PC-9 (cell line): ENCODE measurements at regions not wholly inside any gene's neighbourhood (a gene's known extent, or its start where the extent isn't known, plus 50 kb on each side); places are given as distances from the start of the nearest gene placed in this dataset.

Experiments used
- BruUV-seq: library from RNA; stranded (reverse); fragments of 400-500 nt; replicated peaks from 2 replicates; lab custom pipeline; 2021; lab: Mats Ljungman, UMichigan
- CTCF ChIA-PET: fragments of 300-600 bp; sonication (Branson Sonifier 250); formaldehyde crosslinking; loops from one replicate; lab custom pipeline; 2022; ENCODE audit warnings: antibody characterized with exemption; lab: Charles Lee
- POLR2A ChIA-PET: fragments of 300-600 bp; sonication (Branson Sonifier 250); formaldehyde crosslinking; loops from one replicate; lab custom pipeline; 2022; ENCODE audit warnings: antibody characterized with exemption; ENCODE audit not compliant: unreplicated experiment; lab: Charles Lee
- DNase-seq, 2 experiments: peaks; one replicate each; pipeline versions ENCODE4 v3.0.0 to v3.0.0-alpha.2; 2015 to 2022; ENCODE audit warnings: mixed read lengths in 1 of 2
- H2AFZ ChIP-seq: fragments of 200-600 bp; sonication (generic); 2 replicates; pipeline ENCODE4 v1.8.1; 2017; ENCODE audit warnings: antibody characterized with exemption
- H3F3A ChIP-seq: fragments of 200-600 bp; sonication (generic); 2 replicates; pipeline ENCODE4 v1.8.1; 2017; ENCODE audit warnings: antibody characterized with exemption, mild to moderate bottlenecking, low read depth; ENCODE audit not compliant: insufficient read depth
- H3K27ac ChIP-seq: fragments of 200-600 bp; sonication (generic); 2 replicates; pipeline ENCODE4 v1.6.1; 2016; ENCODE audit warnings: mixed run types
- H3K27me3 ChIP-seq: fragments of 200-600 bp; sonication (generic); 2 replicates; pipeline ENCODE4 v1.6.1; 2016; ENCODE audit warnings: low read depth, mixed run types; ENCODE audit not compliant: insufficient read depth
- H3K36me3 ChIP-seq: fragments of 200-600 bp; sonication (generic); 2 replicates; pipeline ENCODE4 v1.6.1; 2016; ENCODE audit warnings: low read depth, mixed run types
- H3K4me1 ChIP-seq: fragments of 200-600 bp; sonication (generic); replicated peaks from 2 replicates; pipeline ENCODE4 v1.6.1; 2016; ENCODE audit warnings: mixed run types; ENCODE audit not compliant: insufficient read depth
- H3K4me2 ChIP-seq: fragments of 200-600 bp; sonication (generic); 2 replicates; pipeline ENCODE4 v1.6.1; 2017; ENCODE audit warnings: mixed run types
- H3K4me3 ChIP-seq: fragments of 200-600 bp; sonication (generic); 2 replicates; pipeline ENCODE4 v1.6.1; 2016; ENCODE audit warnings: mixed run types
- H3K79me2 ChIP-seq: fragments of 200-600 bp; sonication (generic); 2 replicates; pipeline ENCODE4 v1.6.1; 2017; ENCODE audit warnings: low read depth, mixed run types
- H3K9me2 ChIP-seq: fragments of 200-600 bp; sonication (generic); 2 replicates; pipeline ENCODE4 v1.8.1; 2017; ENCODE audit warnings: mild to moderate bottlenecking; ENCODE audit not compliant: insufficient read depth
- H3K9me3 ChIP-seq: fragments of 200-600 bp; sonication (generic); 2 replicates; pipeline ENCODE4 v1.8.1; 2016; ENCODE audit warnings: low read depth; ENCODE audit not compliant: insufficient read depth
- H4K20me1 ChIP-seq: fragments of 200-600 bp; sonication (generic); 2 replicates; pipeline ENCODE4 v1.8.1; 2017; ENCODE audit not compliant: insufficient read depth
- CTCF ChIP-seq: fragments of 200-600 bp; sonication (generic); conservative IDR thresholded peaks from 2 replicates; pipeline ENCODE4 v1.6.1; 2017; ENCODE audit warnings: mixed run types, antibody characterized with exemption, mild to moderate bottlenecking, moderate library complexity
- EZH2 ChIP-seq: fragments of 200-600 bp; sonication (generic); IDR thresholded peaks from 2 replicates; pipeline ENCODE4 v1.8.0; 2017; ENCODE audit warnings: antibody characterized with exemption, low read depth
- intact Hi-C: fragments of 100-400 bp; cut with micrococcal nuclease; formaldehyde crosslinking; loops from one replicate; pipeline ENCODE4 v1.10.0; 2022; ENCODE audit not compliant: unreplicated experiment

DNA sequence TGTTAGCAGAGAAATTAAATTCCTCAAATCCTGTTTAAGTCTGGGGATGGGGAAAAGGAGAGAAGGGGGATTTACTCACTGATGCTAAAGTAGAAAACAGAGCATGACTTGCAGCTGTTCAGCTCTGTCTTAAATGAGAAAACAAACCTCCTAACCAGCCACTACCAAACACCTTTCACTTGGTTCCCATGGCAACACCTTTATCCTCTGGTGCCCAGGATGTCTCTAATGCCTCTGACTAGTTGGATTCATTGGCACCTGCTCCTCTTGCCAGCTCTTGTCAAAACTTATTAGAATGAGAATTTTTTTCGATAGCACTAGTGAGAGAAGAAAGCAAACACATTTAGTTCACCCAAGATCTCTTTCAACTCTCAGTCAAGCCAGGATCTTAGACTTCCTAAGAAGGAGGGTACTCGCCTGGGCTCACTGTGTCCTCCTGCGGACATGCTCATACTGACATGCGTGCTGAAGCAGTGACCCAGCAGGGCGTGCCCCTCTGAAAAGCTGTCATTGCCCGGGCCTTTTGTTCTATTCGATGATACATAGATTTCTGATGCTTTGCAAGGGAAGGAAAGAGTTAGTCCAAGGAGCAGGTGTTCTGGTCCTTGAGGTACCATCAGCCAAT, 656.0 kb upstream of the CELF4 start:
- no peaks in the 10 kb centered on the region for H3K79me2 ChIP-seq
- ChIA-PET POLR2A (no interaction called here), CTCF (no interaction called here)
- H3K27me3 ChIP-seq = no peaks in the 10 kb centered on the region; the same call in 1 of the 2 replicates
- no peaks in the 10 kb centered on the region for H3K36me3 ChIP-seq
- H3K9me3 ChIP-seq = no peaks in the 10 kb centered on the region
- H4K20me1 ChIP-seq = no peaks in the 10 kb centered on the region
- TF ChIP-seq CTCF (no peak), EZH2 (no peak)
- no peaks in the 10 kb centered on the region for H3K9me2 ChIP-seq
- no peaks in the 10 kb centered on the region for H3F3A ChIP-seq
- no peaks in the 10 kb centered on the region for H3K4me1 ChIP-seq
- H3K27ac ChIP-seq = no peak overlapping the region
- no peak overlapping the region for H2AFZ ChIP-seq
- intact Hi-C loops = no loop called here
- no TSS peak for BruUV-seq
- DNase-seq = no peak
- no peak overlapping the region for H3K4me2 ChIP-seq
- H3K4me3 ChIP-seq = no peak overlapping the region

DNA sequence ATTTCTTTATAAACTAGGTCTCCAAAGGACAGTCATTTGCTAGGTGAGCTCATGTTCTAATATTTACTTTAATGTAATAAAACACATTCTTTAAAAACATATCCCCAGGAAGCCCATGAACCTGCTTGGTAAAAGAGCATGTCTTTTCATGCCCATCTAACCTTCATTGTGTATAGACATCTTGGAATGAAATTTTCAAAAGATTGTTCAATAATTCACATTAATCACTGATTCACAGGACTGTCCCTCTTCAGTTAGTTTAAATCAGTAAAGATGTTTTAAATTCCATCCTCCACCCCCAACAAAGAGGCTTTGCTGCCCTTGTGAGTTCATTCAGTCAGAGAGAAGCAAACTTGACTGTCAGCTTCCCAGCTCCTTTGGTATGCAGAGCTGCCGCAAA, 633.4 kb upstream of the CELF4 start:
- Histone ChIP-seq H3F3A (no peaks in the 10 kb centered on the region), H3K4me2 (no peak overlapping the region), H3K9me2 (no peaks in the 10 kb centered on the region), H3K9me3 (no peaks in the 10 kb centered on the region), H3K36me3 (no peaks in the 10 kb centered on the region), H4K20me1 (no peaks in the 10 kb centered on the region), H3K79me2 (no peaks in the 10 kb centered on the region), H3K27ac (no peak overlapping the region), H3K4me1 (no peaks in the 10 kb centered on the region), H3K4me3 (no peak overlapping the region), H3K27me3 (no peaks in the 10 kb centered on the region), H2AFZ (no peak overlapping the region)
- DNase-seq = no peak
- intact Hi-C loops = no loop called here
- ChIA-PET POLR2A (no interaction called here), CTCF (no interaction called here)
- BruUV-seq = no TSS peak
- TF ChIP-seq CTCF = no peak
- TF ChIP-seq EZH2 = no peak

GRCh38 chr18:38198526-38198925, 632.9 kb upstream of the CELF4 start:
- TF ChIP-seq EZH2 (no peak), CTCF (no peak)

More at GRCh38 chr18:38198526-38198925, 632.9 kb upstream of the CELF4 start:
- no peak overlapping the region for H3K27ac ChIP-seq
- H3K4me1 ChIP-seq = no peaks in the 10 kb centered on the region
- no peaks in the 10 kb centered on the region for H3K9me2 ChIP-seq
- H3K9me3 ChIP-seq = no peaks in the 10 kb centered on the region
- H3K36me3 ChIP-seq = no peaks in the 10 kb centered on the region
- no peaks in the 10 kb centered on the region for H4K20me1 ChIP-seq
- intact Hi-C loops = no loop called here
- H3K27me3 ChIP-seq = no peaks in the 10 kb centered on the region
- H3K79me2 ChIP-seq = no peaks in the 10 kb centered on the region
- BruUV-seq = no TSS peak
- no peak overlapping the region for H3K4me3 ChIP-seq
- CTCF ChIA-PET = no interaction called here
- POLR2A ChIA-PET = no interaction called here
- H2AFZ ChIP-seq = no peak overlapping the region
- H3K4me2 ChIP-seq = no peak overlapping the region
- DNase-seq = no peak
- no peaks in the 10 kb centered on the region for H3F3A ChIP-seq
